ENCODE measurements at regions not wholly inside any gene's neighbourhood (a gene's known extent, or its start where the extent isn't known, plus 50 kb on each side); places are given as distances from the start of the nearest gene placed in this dataset.

GRCh38 chr7:373818-374705 is 84.1 kb downstream of the FOXL3 start:
- Histone ChIP-seq H3K9me3 (ENCODE audit: control insufficient read depth, low read length) (no peaks in the 10 kb centered on the region), H3K4me1 (ENCODE audit: control insufficient read depth, insufficient read depth, low read length) (no peaks in the 10 kb centered on the region), H3K9ac (ENCODE audit: low read length) (no peak overlapping the region), H3K36me3 (ENCODE audit: control insufficient read depth, insufficient read depth, low read length, severe bottlenecking) (no peaks in the 10 kb centered on the region), H3K4me3 (ENCODE audit: low read length) (no peak overlapping the region), H3K27me3 (replicated peaks; ENCODE audit: control insufficient read depth, insufficient read depth, low read length) (peaks cover 22% of the 10 kb centered on the region)
- no peak for DNase-seq (ENCODE audit: low read depth)

DNA sequence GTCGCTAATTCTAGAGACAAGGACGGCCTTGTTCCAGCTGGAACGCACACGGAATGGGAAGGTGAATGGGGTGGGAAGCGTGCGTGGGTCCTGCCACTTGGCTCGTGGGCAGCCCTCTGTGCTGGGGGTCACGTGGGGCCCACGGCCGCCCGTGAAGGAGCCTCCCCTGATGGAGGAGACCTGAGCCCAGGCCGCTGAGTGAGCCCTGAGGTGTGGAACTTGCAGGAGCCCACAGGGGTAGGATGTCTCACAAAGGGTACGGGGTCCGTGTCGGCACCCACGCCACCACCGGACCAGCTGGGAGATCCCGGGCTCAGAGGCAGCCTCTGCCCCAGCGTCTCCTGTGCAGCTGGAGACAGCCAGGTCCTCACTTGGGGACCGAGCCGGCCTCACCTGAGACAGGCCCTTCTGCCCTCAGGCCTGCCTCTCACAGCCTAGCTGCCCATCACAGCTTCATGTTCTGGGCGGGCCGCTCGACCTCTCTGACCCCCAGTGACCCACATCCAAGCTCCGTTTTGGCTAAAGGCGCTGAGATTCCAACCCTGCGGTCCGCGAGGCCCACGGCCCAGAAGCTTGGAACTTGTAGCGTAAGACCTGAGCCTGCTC is 84.8 kb downstream of the FOXL3 start:
- Histone ChIP-seq H3K36me3 (ENCODE audit: control insufficient read depth, insufficient read depth, low read length, severe bottlenecking) (no peaks in the 10 kb centered on the region), H3K9ac (ENCODE audit: low read length) (no peak overlapping the region), H3K4me3 (ENCODE audit: low read length) (no peak overlapping the region), H3K27me3 (replicated peaks; ENCODE audit: control insufficient read depth, insufficient read depth, low read length) (peaks cover 28% of the 10 kb centered on the region), H3K4me1 (ENCODE audit: control insufficient read depth, insufficient read depth, low read length) (no peaks in the 10 kb centered on the region), H3K9me3 (ENCODE audit: control insufficient read depth, low read length) (no peaks in the 10 kb centered on the region)
- no peak for DNase-seq (ENCODE audit: low read depth)

- Histone ChIP-seq H3K9me3 (ENCODE audit: control insufficient read depth, low read length) (no peaks in the 10 kb centered on the region), H3K4me1 (ENCODE audit: control insufficient read depth, insufficient read depth, low read length) (no peaks in the 10 kb centered on the region), H3K27me3 (replicated peaks; ENCODE audit: control insufficient read depth, insufficient read depth, low read length) (peaks cover 32% of the 10 kb centered on the region), H3K4me3 (ENCODE audit: low read length) (no peak overlapping the region), H3K9ac (ENCODE audit: low read length) (no peak overlapping the region), H3K36me3 (ENCODE audit: control insufficient read depth, insufficient read depth, low read length, severe bottlenecking) (no peaks in the 10 kb centered on the region)
- DNase-seq (ENCODE audit: low read depth), result no peak
Observed at GRCh38 chr7:375321-375831, 85.4 kb downstream of the FOXL3 start.

DNA sequence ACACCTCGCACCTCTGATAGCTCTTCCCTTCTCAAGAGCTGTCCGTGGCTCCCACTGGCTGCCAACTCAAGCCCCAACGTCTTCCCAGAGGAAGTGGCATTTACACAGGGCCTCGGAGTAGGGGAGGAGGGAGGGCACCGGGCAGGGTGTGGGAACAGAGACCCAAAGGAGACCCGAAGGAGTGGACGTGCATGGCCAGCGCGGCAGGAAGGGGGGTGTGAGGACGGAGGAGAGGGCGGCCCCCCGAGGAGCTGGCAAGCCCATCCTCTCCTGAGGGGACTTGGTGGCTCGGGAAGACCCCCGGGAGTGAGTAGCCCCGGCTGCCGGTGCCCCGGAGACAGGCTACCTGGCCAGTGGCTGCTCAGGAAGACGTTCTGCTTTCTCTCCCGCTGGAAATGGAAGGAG is 85.9 kb downstream of the FOXL3 start:
- H3K9me3 ChIP-seq (ENCODE audit: control insufficient read depth, low read length), result no peaks in the 10 kb centered on the region

GRCh38 chr7:376306-377079 is 86.5 kb downstream of the FOXL3 start:
- H3K9ac ChIP-seq (ENCODE audit: low read length), result no peak overlapping the region
- no peaks in the 10 kb centered on the region for H3K36me3 ChIP-seq (ENCODE audit: control insufficient read depth, insufficient read depth, low read length, severe bottlenecking)
- H3K4me1 ChIP-seq (ENCODE audit: control insufficient read depth, insufficient read depth, low read length), result no peaks in the 10 kb centered on the region
- no peak overlapping the region for H3K4me3 ChIP-seq (ENCODE audit: low read length)
- no peaks in the 10 kb centered on the region for H3K9me3 ChIP-seq (ENCODE audit: control insufficient read depth, low read length)
- no peak for DNase-seq (ENCODE audit: low read depth)
- peaks cover 41% of the 10 kb centered on the region for H3K27me3 ChIP-seq (replicated peaks; ENCODE audit: control insufficient read depth, insufficient read depth, low read length)

More for the DNA sequence above, 85.9 kb downstream of the FOXL3 start:
- no peak for DNase-seq (ENCODE audit: low read depth)
- no peaks in the 10 kb centered on the region for H3K4me1 ChIP-seq (ENCODE audit: control insufficient read depth, insufficient read depth, low read length)
- H3K27me3 ChIP-seq (replicated peaks; ENCODE audit: control insufficient read depth, insufficient read depth, low read length), result peaks cover 35% of the 10 kb centered on the region
- no peak overlapping the region for H3K9ac ChIP-seq (ENCODE audit: low read length)
- H3K36me3 ChIP-seq (ENCODE audit: control insufficient read depth, insufficient read depth, low read length, severe bottlenecking), result no peaks in the 10 kb centered on the region
- H3K4me3 ChIP-seq (ENCODE audit: low read length), result no peak overlapping the region

DNA sequence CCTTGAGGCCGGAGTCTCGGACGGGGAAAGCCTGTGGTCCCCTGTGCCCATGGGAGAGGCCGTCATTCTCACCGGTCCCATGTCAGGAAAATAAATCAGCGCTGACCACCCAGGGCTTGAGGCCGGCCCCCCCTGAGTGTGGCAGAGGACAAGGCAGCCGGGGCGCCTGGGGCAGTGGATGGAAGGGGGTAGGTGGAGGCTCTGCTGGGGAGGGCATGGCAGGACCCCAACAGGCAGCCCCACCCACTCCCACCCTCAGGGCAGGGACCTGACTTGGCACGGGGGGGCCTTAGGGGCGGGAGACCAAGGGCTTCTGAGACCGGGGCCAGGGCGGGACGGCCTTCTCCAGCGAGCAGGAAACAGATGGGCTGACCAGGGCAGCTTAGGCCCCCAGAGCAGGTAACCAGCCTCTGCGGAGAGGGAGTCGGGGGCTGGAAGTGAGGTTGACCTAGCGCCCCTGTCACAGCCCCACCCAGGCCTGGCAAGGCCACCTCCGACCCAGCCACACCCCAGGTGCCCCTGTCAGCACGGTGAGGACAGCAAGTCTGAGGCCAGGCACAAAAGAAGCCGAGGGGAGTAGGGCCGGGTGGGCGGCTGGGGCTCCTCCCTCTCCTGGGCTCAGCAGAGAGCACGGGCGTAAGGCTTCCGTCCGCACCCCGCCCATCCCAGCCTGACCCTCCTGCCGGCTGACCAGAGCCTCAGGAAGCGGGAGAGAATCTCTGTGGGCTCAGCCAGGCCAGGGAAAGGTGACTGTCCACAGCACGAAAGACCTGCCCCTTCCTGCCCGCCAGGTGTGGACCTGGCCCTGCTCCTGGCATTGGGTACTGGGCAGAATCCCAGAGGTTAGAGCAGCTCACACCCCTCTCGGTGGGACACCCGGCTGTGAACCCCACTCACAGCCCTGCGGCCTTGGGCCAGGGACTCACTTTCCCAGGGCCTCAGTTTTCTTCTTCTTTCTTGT is 87.4 kb downstream of the FOXL3 start:
- Histone ChIP-seq H3K9me3 (ENCODE audit: control insufficient read depth, low read length) (no peaks in the 10 kb centered on the region), H3K4me3 (ENCODE audit: low read length) (no peak overlapping the region), H3K36me3 (ENCODE audit: control insufficient read depth, insufficient read depth, low read length, severe bottlenecking) (no peaks in the 10 kb centered on the region), H3K9ac (ENCODE audit: low read length) (no peak overlapping the region), H3K4me1 (ENCODE audit: control insufficient read depth, insufficient read depth, low read length) (no peaks in the 10 kb centered on the region), H3K27me3 (replicated peaks; ENCODE audit: control insufficient read depth, insufficient read depth, low read length) (peaks cover 50% of the 10 kb centered on the region)
- no peak for DNase-seq (ENCODE audit: low read depth)

- Histone ChIP-seq H3K36me3 (ENCODE audit: control insufficient read depth, insufficient read depth, low read length, severe bottlenecking) (no peaks in the 10 kb centered on the region), H3K4me1 (ENCODE audit: control insufficient read depth, insufficient read depth, low read length) (no peaks in the 10 kb centered on the region), H3K9me3 (ENCODE audit: control insufficient read depth, low read length) (peaks cover 2% of the 10 kb centered on the region), H3K9ac (ENCODE audit: low read length) (no peak overlapping the region), H3K27me3 (replicated peaks; ENCODE audit: control insufficient read depth, insufficient read depth, low read length) (peaks cover 54% of the 10 kb centered on the region), H3K4me3 (ENCODE audit: low read length) (no peak overlapping the region)
- no peak for DNase-seq (ENCODE audit: low read depth)
Observed at GRCh38 chr7:378041-378420, 88.1 kb downstream of the FOXL3 start.

GRCh38 chr7:378551-379455 is 88.8 kb downstream of the FOXL3 start:
- no peak for DNase-seq (ENCODE audit: low read depth)
- H3K27me3 ChIP-seq (replicated peaks; ENCODE audit: control insufficient read depth, insufficient read depth, low read length), result peaks cover 58% of the 10 kb centered on the region
- H3K4me1 ChIP-seq (ENCODE audit: control insufficient read depth, insufficient read depth, low read length), result no peaks in the 10 kb centered on the region
- H3K9me3 ChIP-seq (ENCODE audit: control insufficient read depth, low read length), result peaks cover 9% of the 10 kb centered on the region
- no peak overlapping the region for H3K4me3 ChIP-seq (ENCODE audit: low read length)
- no peak overlapping the region for H3K9ac ChIP-seq (ENCODE audit: low read length)
- no peaks in the 10 kb centered on the region for H3K36me3 ChIP-seq (ENCODE audit: control insufficient read depth, insufficient read depth, low read length, severe bottlenecking)

GRCh38 chr7:379456-380138 is 89.6 kb downstream of the FOXL3 start:
- Histone ChIP-seq H3K9me3 (ENCODE audit: control insufficient read depth, low read length) (peaks cover 17% of the 10 kb centered on the region), H3K4me1 (ENCODE audit: control insufficient read depth, insufficient read depth, low read length) (no peaks in the 10 kb centered on the region), H3K9ac (ENCODE audit: low read length) (no peak overlapping the region), H3K4me3 (ENCODE audit: low read length) (no peak overlapping the region), H3K36me3 (ENCODE audit: control insufficient read depth, insufficient read depth, low read length, severe bottlenecking) (no peaks in the 10 kb centered on the region), H3K27me3 (replicated peaks; ENCODE audit: control insufficient read depth, insufficient read depth, low read length) (peaks cover 58% of the 10 kb centered on the region)
- peak; percentile 18 for DNase-seq (ENCODE audit: low read depth)
